ENCODE measurements at regions not wholly inside any gene's neighbourhood (a gene's known extent, or its start where the extent isn't known, plus 50 kb on each side); places are given as distances from the start of the nearest gene placed in this dataset.

DNA sequence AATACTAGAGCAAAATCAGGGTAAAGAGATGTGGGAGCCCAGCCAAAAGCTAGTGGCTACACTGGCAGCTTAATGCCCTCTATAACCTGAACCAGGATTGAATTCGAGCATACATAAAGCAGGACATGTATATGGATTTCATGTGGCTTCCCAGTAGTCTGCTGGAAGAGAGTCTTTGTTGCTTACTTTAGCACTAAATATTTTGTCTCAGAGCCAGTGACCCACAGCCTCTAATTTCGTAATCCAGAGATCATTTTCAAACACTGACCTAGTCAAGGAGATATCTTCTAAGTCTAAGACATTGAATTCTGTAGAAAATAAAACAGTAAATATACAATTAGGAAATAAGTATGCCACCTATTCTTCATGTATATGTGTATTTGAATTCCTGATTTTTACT lies 64.2 kb upstream of the GNAI1 start:
- H3K4me2 ChIP-seq (ENCODE audit: low read depth, low read length, poor library complexity, severe bottlenecking): no peak overlapping the region
- no peaks in the 10 kb centered on the region for H3K9me2 ChIP-seq (replicated peaks; ENCODE audit: low read depth, low read length)
- H3K36me3 ChIP-seq (ENCODE audit: insufficient read depth, low read length): no peaks in the 10 kb centered on the region
- H3K27me3 ChIP-seq (ENCODE audit: insufficient read depth, low read length, poor library complexity, severe bottlenecking): no peaks in the 10 kb centered on the region
- H3K9me3 ChIP-seq (ENCODE audit: insufficient read depth, low read depth, low read length): peaks cover 12% of the 10 kb centered on the region; the same call in 1 of the 2 replicates
- TF ChIP-seq, protein P1, sequence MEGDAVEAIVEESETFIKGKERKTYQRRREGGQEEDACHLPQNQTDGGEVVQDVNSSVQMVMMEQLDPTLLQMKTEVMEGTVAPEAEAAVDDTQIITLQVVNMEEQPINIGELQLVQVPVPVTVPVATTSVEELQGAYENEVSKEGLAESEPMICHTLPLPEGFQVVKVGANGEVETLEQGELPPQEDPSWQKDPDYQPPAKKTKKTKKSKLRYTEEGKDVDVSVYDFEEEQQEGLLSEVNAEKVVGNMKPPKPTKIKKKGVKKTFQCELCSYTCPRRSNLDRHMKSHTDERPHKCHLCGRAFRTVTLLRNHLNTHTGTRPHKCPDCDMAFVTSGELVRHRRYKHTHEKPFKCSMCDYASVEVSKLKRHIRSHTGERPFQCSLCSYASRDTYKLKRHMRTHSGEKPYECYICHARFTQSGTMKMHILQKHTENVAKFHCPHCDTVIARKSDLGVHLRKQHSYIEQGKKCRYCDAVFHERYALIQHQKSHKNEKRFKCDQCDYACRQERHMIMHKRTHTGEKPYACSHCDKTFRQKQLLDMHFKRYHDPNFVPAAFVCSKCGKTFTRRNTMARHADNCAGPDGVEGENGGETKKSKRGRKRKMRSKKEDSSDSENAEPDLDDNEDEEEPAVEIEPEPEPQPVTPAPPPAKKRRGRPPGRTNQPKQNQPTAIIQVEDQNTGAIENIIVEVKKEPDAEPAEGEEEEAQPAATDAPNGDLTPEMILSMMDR (conservative IDR thresholded peaks at IDR 0.05; ENCODE audit: low read length): no peak
- TF ChIP-seq EZH2phosphoT487 (IDR thresholded peaks at IDR 0.05; ENCODE audit: borderline replicate concordance): no peak
- H3K79me2 ChIP-seq (ENCODE audit: insufficient read depth, low read length): no peaks in the 10 kb centered on the region
- no peaks in the 10 kb centered on the region for H4K20me1 ChIP-seq (ENCODE audit: insufficient read depth, low read length, poor library complexity, severe bottlenecking)
- no peaks in the 10 kb centered on the region for H3F3A ChIP-seq (ENCODE audit: low read depth)
- H3K9ac ChIP-seq (ENCODE audit: low read depth, low read length, poor library complexity, severe bottlenecking): no peak overlapping the region
- H2AFZ ChIP-seq (ENCODE audit: low read length): no peak overlapping the region
- H3K4me1 ChIP-seq (ENCODE audit: insufficient read depth, low read length, poor library complexity, severe bottlenecking): no peaks in the 10 kb centered on the region
- no peak overlapping the region for H3K4me3 ChIP-seq (ENCODE audit: low read length, poor library complexity, severe bottlenecking)

DNA sequence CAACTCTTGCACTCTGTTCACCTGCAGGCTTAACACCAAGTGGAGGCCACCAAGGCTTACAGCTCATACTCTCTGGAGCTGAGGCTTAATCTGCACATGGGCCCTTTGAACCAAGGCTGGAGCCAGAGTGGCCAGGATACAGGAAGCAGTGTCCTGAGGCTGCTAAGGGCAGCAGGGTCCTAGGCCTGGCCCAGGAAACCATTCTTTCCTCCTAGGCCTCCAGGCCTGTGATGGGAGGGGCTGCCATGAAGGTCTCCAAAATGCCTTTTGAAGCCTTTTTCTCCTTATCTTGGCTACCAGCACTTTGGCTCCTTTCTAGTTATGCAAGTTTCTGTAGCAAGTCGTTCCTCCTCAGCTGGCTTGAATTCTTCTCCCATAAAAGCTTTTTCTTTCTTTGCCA lies 68.0 kb upstream of the GNAI1 start:
- H3K9ac ChIP-seq (ENCODE audit: low read depth, low read length, poor library complexity, severe bottlenecking): no peak overlapping the region
- no peaks in the 10 kb centered on the region for H3K4me1 ChIP-seq (ENCODE audit: insufficient read depth, low read length, poor library complexity, severe bottlenecking)
- peaks cover 12% of the 10 kb centered on the region; the same call in 1 of the 2 replicates for H3K9me3 ChIP-seq (ENCODE audit: insufficient read depth, low read depth, low read length)
- H2AFZ ChIP-seq (ENCODE audit: low read length): no peak overlapping the region
- no peaks in the 10 kb centered on the region for H3F3A ChIP-seq (ENCODE audit: low read depth)
- no peaks in the 10 kb centered on the region for H3K79me2 ChIP-seq (ENCODE audit: insufficient read depth, low read length)
- TF ChIP-seq, protein P1 (conservative IDR thresholded peaks at IDR 0.05; ENCODE audit: low read length): no peak
- TF ChIP-seq EZH2phosphoT487 (IDR thresholded peaks at IDR 0.05; ENCODE audit: borderline replicate concordance): no peak
- H3K4me3 ChIP-seq (ENCODE audit: low read length, poor library complexity, severe bottlenecking): no peak overlapping the region
- no peaks in the 10 kb centered on the region for H3K9me2 ChIP-seq (replicated peaks; ENCODE audit: low read depth, low read length)
- H3K4me2 ChIP-seq (ENCODE audit: low read depth, low read length, poor library complexity, severe bottlenecking): no peak overlapping the region
- no peaks in the 10 kb centered on the region for H4K20me1 ChIP-seq (ENCODE audit: insufficient read depth, low read length, poor library complexity, severe bottlenecking)
- H3K27me3 ChIP-seq (ENCODE audit: insufficient read depth, low read length, poor library complexity, severe bottlenecking): no peaks in the 10 kb centered on the region
- no peaks in the 10 kb centered on the region for H3K36me3 ChIP-seq (ENCODE audit: insufficient read depth, low read length)

DNA sequence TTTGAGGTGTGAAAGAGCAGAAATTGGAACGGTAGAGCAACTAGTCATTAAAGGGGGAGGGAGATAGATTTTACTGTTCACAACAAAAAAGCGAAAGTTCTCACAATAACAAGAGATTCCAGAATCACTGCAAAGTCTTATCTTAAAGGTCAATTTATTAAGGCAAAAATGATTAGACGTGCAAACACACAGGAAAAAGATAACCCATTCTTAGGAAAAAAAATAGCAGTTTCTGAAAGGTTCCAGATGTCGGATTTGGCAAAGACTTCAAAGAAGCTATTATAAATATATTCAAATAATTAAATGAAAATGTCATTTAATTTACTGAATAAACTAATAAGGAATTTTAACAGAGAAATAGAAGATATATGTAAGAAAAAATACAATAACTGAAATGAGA lies 70.8 kb upstream of the GNAI1 start:
- H3K9me3 ChIP-seq (ENCODE audit: insufficient read depth, low read depth, low read length): peaks cover 12% of the 10 kb centered on the region; the same call in 1 of the 2 replicates
- H3K4me2 ChIP-seq (ENCODE audit: low read depth, low read length, poor library complexity, severe bottlenecking): no peak overlapping the region
- H3K9me2 ChIP-seq (replicated peaks; ENCODE audit: low read depth, low read length): no peaks in the 10 kb centered on the region
- no peak overlapping the region for H3K9ac ChIP-seq (ENCODE audit: low read depth, low read length, poor library complexity, severe bottlenecking)
- no peaks in the 10 kb centered on the region for H3F3A ChIP-seq (ENCODE audit: low read depth)
- H3K4me3 ChIP-seq (ENCODE audit: low read length, poor library complexity, severe bottlenecking): no peak overlapping the region
- H2AFZ ChIP-seq (ENCODE audit: low read length): 0 out of 2 replicates have a peak overlapping the region, but pooled peaks have one; percentile 31
- TF ChIP-seq, protein P1 (conservative IDR thresholded peaks at IDR 0.05; ENCODE audit: low read length): no peak
- TF ChIP-seq EZH2phosphoT487 (IDR thresholded peaks at IDR 0.05; ENCODE audit: borderline replicate concordance): no peak
- H3K79me2 ChIP-seq (ENCODE audit: insufficient read depth, low read length): no peaks in the 10 kb centered on the region
- no peaks in the 10 kb centered on the region for H3K27me3 ChIP-seq (ENCODE audit: insufficient read depth, low read length, poor library complexity, severe bottlenecking)
- no peaks in the 10 kb centered on the region for H3K4me1 ChIP-seq (ENCODE audit: insufficient read depth, low read length, poor library complexity, severe bottlenecking)
- H3K36me3 ChIP-seq (ENCODE audit: insufficient read depth, low read length): no peaks in the 10 kb centered on the region
- H4K20me1 ChIP-seq (ENCODE audit: insufficient read depth, low read length, poor library complexity, severe bottlenecking): no peaks in the 10 kb centered on the region
